CD14-positive monocyte (primary cell): ENCODE measurements at regions not wholly inside any gene's neighbourhood (a gene's known extent, or its start where the extent isn't known, plus 50 kb on each side); places are given as distances from the start of the nearest gene placed in this dataset.

Experiments used
- DNase-seq, 3 donors: peaks; one replicate each; pipeline ENCODE4 v3.0.0-alpha.2; 2011 to 2022
- H2AFZ ChIP-seq: 2 replicates; pipeline ENCODE4 v1.6.0; 2012; ENCODE audit warnings: mild to moderate bottlenecking, low read depth, low read length, inconsistent platforms; ENCODE audit not compliant: insufficient read depth, poor library complexity, severe bottlenecking
- H3K27ac ChIP-seq, 2 donors: 1 replicate in 1 of 2; 2 replicates in 1 of 2; pipeline ENCODE4 v1.5.1; 2012 to 2013; ENCODE audit warnings: low read length in 2 of 2, control low read depth in 1 of 2, inconsistent platforms in 1 of 2, low read depth in 1 of 2, mild to moderate bottlenecking in 1 of 2
- H3K27me3 ChIP-seq, 2 donors: one replicate each; pipeline versions ENCODE4 v1.6.0 to v1.6.1; 2011 to 2013; ENCODE audit warnings: low read length in 2 of 2; ENCODE audit not compliant: control insufficient read depth in 2 of 2, insufficient read depth in 2 of 2
- H3K36me3 ChIP-seq, 2 donors: replicated peaks in 1 of 2; 1 replicate in 1 of 2; 2 replicates in 1 of 2; pipeline versions ENCODE4 v1.5.1 to v1.6.1; 2012 to 2013; ENCODE audit warnings: low read length in 2 of 2, control low read depth in 1 of 2, inconsistent platforms in 1 of 2, mild to moderate bottlenecking in 1 of 2; ENCODE audit not compliant: insufficient read depth in 2 of 2, control insufficient read depth in 1 of 2
- H3K4me1 ChIP-seq, 2 donors: 1 replicate in 1 of 2; 2 replicates in 1 of 2; pipeline versions ENCODE4 v1.5.1 to v1.6.1; 2012 to 2013; ENCODE audit warnings: low read length in 2 of 2, control low read depth in 1 of 2, inconsistent platforms in 1 of 2, mild to moderate bottlenecking in 1 of 2, moderate library complexity in 1 of 2; ENCODE audit not compliant: insufficient read depth in 2 of 2, control insufficient read depth in 1 of 2
- H3K4me2 ChIP-seq: replicated peaks from 2 replicates; pipeline ENCODE3; 2012; ENCODE audit warnings: low read length, moderate library complexity, mild to moderate bottlenecking; ENCODE audit not compliant: poor library complexity, severe bottlenecking; ENCODE audit errors: extremely low read depth
- H3K4me3 ChIP-seq, 3 experiments: fragments of 200-600 bp in 1 of 3; sonication (generic) in 1 of 3; replicated peaks in 1 of 3; 1 replicate in 2 of 3; 2 replicates in 1 of 3; pipeline ENCODE4 v1.5.1; 2011 to 2013; ENCODE audit warnings: low read length in 3 of 3, mild to moderate bottlenecking in 3 of 3, control low read depth in 2 of 3, low read depth in 2 of 3, inconsistent platforms in 1 of 3, moderate library complexity in 1 of 3
- H3K79me2 ChIP-seq: 2 replicates; pipeline ENCODE4 v1.6.0; 2012; ENCODE audit warnings: mild to moderate bottlenecking, control low read depth, inconsistent platforms, low read length, moderate library complexity; ENCODE audit not compliant: insufficient read depth
- H3K9ac ChIP-seq: 2 replicates; pipeline ENCODE4 v1.6.0; 2017; ENCODE audit warnings: low read length, mild to moderate bottlenecking; ENCODE audit not compliant: insufficient read depth, poor library complexity, severe bottlenecking
- H3K9me3 ChIP-seq, 2 donors: replicated peaks in 1 of 2; 1 replicate in 1 of 2; 2 replicates in 1 of 2; pipeline versions ENCODE4 v1.5.1 to v1.6.1; 2012 to 2013; ENCODE audit warnings: low read length in 2 of 2, control low read depth in 1 of 2; ENCODE audit not compliant: control insufficient read depth in 1 of 2, insufficient read depth in 1 of 2
- H4K20me1 ChIP-seq: 2 replicates; pipeline ENCODE4 v1.6.0; 2012; ENCODE audit warnings: mild to moderate bottlenecking, low read length, control low read depth, moderate library complexity; ENCODE audit not compliant: insufficient read depth
- H3K27ac Mint-ChIP-seq, 7 donors: one replicate each; pipeline ENCODE4 v1.8.0; 2020; ENCODE audit warnings: mild to moderate bottlenecking in 7 of 7, mixed read lengths in 7 of 7, moderate library complexity in 6 of 7, inconsistent platforms in 2 of 7
- H3K27me3 Mint-ChIP-seq, 3 donors: one replicate each; pipeline ENCODE4 v1.8.0; 2021 to 2022; ENCODE audit warnings: low read depth in 3 of 3, mild to moderate bottlenecking in 3 of 3, mixed read lengths in 3 of 3, moderate library complexity in 3 of 3, inconsistent platforms in 1 of 3
- H3K36me3 Mint-ChIP-seq, 2 donors: one replicate each; pipeline ENCODE4 v1.8.0; 2020; ENCODE audit warnings: mixed read lengths in 2 of 2, inconsistent platforms in 1 of 2, mild to moderate bottlenecking in 1 of 2
- H3K4me1 Mint-ChIP-seq: one replicate; pipeline ENCODE4 v1.8.0; 2020; ENCODE audit warnings: mild to moderate bottlenecking, mixed read lengths
- H3K4me3 Mint-ChIP-seq, 2 donors: one replicate each; pipeline ENCODE4 v1.8.0; 2020; ENCODE audit warnings: mild to moderate bottlenecking in 2 of 2, mixed read lengths in 2 of 2, moderate library complexity in 1 of 2
- H3K9me3 Mint-ChIP-seq, 7 donors: one replicate each; pipeline ENCODE4 v1.8.0; 2020 to 2022; ENCODE audit warnings: mixed read lengths in 7 of 7, mild to moderate bottlenecking in 6 of 7, moderate library complexity in 6 of 7, inconsistent platforms in 2 of 7
- CTCF ChIP-seq: fragments of 200-600 bp; IDR thresholded peaks from one replicate; pipeline ENCODE4 v1.8.0; 2022; ENCODE audit warnings: antibody characterized with exemption, mild to moderate bottlenecking
- WGBS: methylation state at CpG from one replicate; pipeline ENCODE4 v1.1.5; 2013; ENCODE audit warnings: missing lambda C conversion rate; ENCODE audit not compliant: insufficient coverage; 5-methylcytosine and 5-hydroxymethylcytosine counted together
- intact Hi-C, 2 donors: fragments of 100-400 bp; cut with micrococcal nuclease; formaldehyde crosslinking; loops; one replicate each; pipeline versions ENCODE4 v1.15.0 to v1.15.1; 2023

GRCh38 chrX:7586126-7586525 is 256.8 kb upstream of the VCX start:
- Histone ChIP-seq H3K4me1 (no peaks in the 10 kb centered on the region), H3K79me2 (no peaks in the 10 kb centered on the region), H4K20me1 (no peaks in the 10 kb centered on the region), H3K27me3 (no peaks in the 10 kb centered on the region), H3K27ac (no peak overlapping the region), H3K9me3 (no peaks in the 10 kb centered on the region), H3K4me2 (no peak overlapping the region), H2AFZ (no peak overlapping the region), H3K4me3 (no peak overlapping the region), H3K9ac (no peak overlapping the region), H3K36me3 (no peaks in the 10 kb centered on the region)
- H3K4me3 Mint-ChIP-seq, result no peak overlapping the region
- WGBS, result no CpG with 5 or more reads among the region's 2 CpGs
- DNase-seq, result peak in 2 of 3 donors; percentile 3 to 12
- H3K27me3 Mint-ChIP-seq, result no peaks in the 10 kb centered on the region
- intact Hi-C loops, result no loop called here
- no peaks in the 10 kb centered on the region for H3K4me1 Mint-ChIP-seq
- no peaks in the 10 kb centered on the region for H3K9me3 Mint-ChIP-seq
- H3K27ac Mint-ChIP-seq, result no peak overlapping the region
- peak; percentile 27 for TF ChIP-seq CTCF
- H3K36me3 Mint-ChIP-seq, result no peaks in the 10 kb centered on the region

- no peaks in the 10 kb centered on the region for H3K27me3 ChIP-seq
- H3K4me3 Mint-ChIP-seq, result no peak overlapping the region
- H3K36me3 Mint-ChIP-seq, result no peaks in the 10 kb centered on the region
- H4K20me1 ChIP-seq, result no peaks in the 10 kb centered on the region
- no peaks in the 10 kb centered on the region for H3K9me3 ChIP-seq
- no peaks in the 10 kb centered on the region for H3K4me1 ChIP-seq
- intact Hi-C loops, result no loop called here
- H3K9me3 Mint-ChIP-seq, result no peaks in the 10 kb centered on the region
- no peak overlapping the region for H3K9ac ChIP-seq
- no peak overlapping the region for H3K27ac ChIP-seq
- no peaks in the 10 kb centered on the region for H3K79me2 ChIP-seq
- no peak for DNase-seq
- 80% methylated on average over 1 of the region's 4 CpGs for WGBS
- H3K4me3 ChIP-seq, result no peak overlapping the region
- H3K36me3 ChIP-seq, result no peaks in the 10 kb centered on the region
- H3K27ac Mint-ChIP-seq, result no peak overlapping the region
- no peaks in the 10 kb centered on the region for H3K4me1 Mint-ChIP-seq
- H3K4me2 ChIP-seq, result no peak overlapping the region
- no peaks in the 10 kb centered on the region for H3K27me3 Mint-ChIP-seq
- TF ChIP-seq CTCF, result no peak
- no peak overlapping the region for H2AFZ ChIP-seq
Observed at GRCh38 chrX:7582191-7582590, 260.8 kb upstream of the VCX start.
